OCI-LY7 (cell line): ENCODE measurements at regions not wholly inside any gene's neighbourhood (a gene's known extent, or its start where the extent isn't known, plus 50 kb on each side); places are given as distances from the start of the nearest gene placed in this dataset.

Experiments used
- BruUV-seq: library from RNA; stranded (reverse); fragments of 400-500 nt; replicated peaks from 2 replicates; lab custom pipeline; 2021; lab: Mats Ljungman, UMichigan
- CTCF ChIA-PET: fragments of 300-600 bp; sonication (Branson Sonifier 250); formaldehyde crosslinking; loops from one replicate; lab custom pipeline; 2022; ENCODE audit warnings: antibody characterized with exemption; ENCODE audit not compliant: unreplicated experiment; lab: Charles Lee
- POLR2A ChIA-PET: fragments of 300-600 bp; sonication (Branson Sonifier 250); formaldehyde crosslinking; loops from one replicate; lab custom pipeline; 2022; ENCODE audit warnings: antibody characterized with exemption; lab: Charles Lee
- DNase-seq: peaks from one replicate; pipeline ENCODE4 v3.0.0-alpha.2; 2015; ENCODE audit warnings: low spot score
- H2AFZ ChIP-seq: fragments of 200-600 bp; sonication (generic), shearing (Covaris generic); 2 replicates; pipeline ENCODE4 v1.6.1; 2014; ENCODE audit warnings: mild to moderate bottlenecking, antibody characterized with exemption, low read length, moderate library complexity
- H3K27ac ChIP-seq: fragments of 200-600 bp; sonication (generic); 2 replicates; pipeline ENCODE4 v1.5.1; 2014; ENCODE audit warnings: mixed run types, low read depth, mild to moderate bottlenecking, moderate library complexity, low read length, inconsistent platforms; ENCODE audit not compliant: poor library complexity, severe bottlenecking
- H3K36me3 ChIP-seq: fragments of 200-600 bp; sonication (generic); 2 replicates; pipeline ENCODE4 v1.6.1; 2014; ENCODE audit warnings: mild to moderate bottlenecking, antibody characterized with exemption, low read length, moderate library complexity, mixed read lengths; ENCODE audit not compliant: insufficient read depth
- H3K4me1 ChIP-seq: fragments of 200-600 bp; sonication (generic); 2 replicates; pipeline ENCODE4 v1.5.1; 2014; ENCODE audit warnings: mild to moderate bottlenecking, low read length; ENCODE audit not compliant: insufficient read depth, poor library complexity, severe bottlenecking
- H3K4me2 ChIP-seq: fragments of 200-600 bp; sonication (generic); 2 replicates; pipeline ENCODE4 v1.6.1; 2014; ENCODE audit warnings: mild to moderate bottlenecking, low read length
- H3K4me3 ChIP-seq: fragments of 200-600 bp; sonication (generic); 2 replicates; pipeline ENCODE4 v1.5.1; 2014; ENCODE audit warnings: mild to moderate bottlenecking, low read depth, low read length; ENCODE audit not compliant: poor library complexity, severe bottlenecking
- H3K79me2 ChIP-seq: fragments of 200-600 bp; sonication (generic); 2 replicates; pipeline ENCODE4 v1.6.1; 2016; ENCODE audit warnings: low read depth, mild to moderate bottlenecking, low read length, moderate library complexity, mixed read lengths; ENCODE audit not compliant: insufficient read depth
- H3K9me2 ChIP-seq: fragments of 200-600 bp; sonication (generic); 2 replicates; pipeline ENCODE4 v1.6.1; 2016; ENCODE audit warnings: mild to moderate bottlenecking, low read length, mixed read lengths; ENCODE audit not compliant: insufficient read depth
- H3K9me3 ChIP-seq: fragments of 200-600 bp; sonication (generic); 2 replicates; pipeline ENCODE4 v1.6.1; 2014; ENCODE audit warnings: mild to moderate bottlenecking, mixed run types, low read length, mixed read lengths
- H4K20me1 ChIP-seq: fragments of 200-600 bp; sonication (generic); 2 replicates; pipeline ENCODE4 v1.6.1; 2014; ENCODE audit warnings: mild to moderate bottlenecking, antibody characterized with exemption, low read length, moderate library complexity, mixed read lengths; ENCODE audit not compliant: insufficient read depth
- EZH2phosphoT487 ChIP-seq: fragments of 200-600 bp; sonication (generic); IDR thresholded peaks from 2 replicates; pipeline ENCODE4 v1.6.1; 2018; ENCODE audit warnings: low read depth, borderline replicate concordance, mild to moderate bottlenecking, mixed run types, antibody characterized with exemption, low read length, moderate library complexity, mixed read lengths
- intact Hi-C: fragments of 100-400 bp; cut with micrococcal nuclease; formaldehyde crosslinking; loops from one replicate; pipeline ENCODE4 v1.10.0; 2022; ENCODE audit not compliant: unreplicated experiment
- TF ChIP-seq, protein P1 (sequence below): fragments of 200-600 bp; sonication (generic); conservative IDR thresholded peaks from 2 replicates; pipeline ENCODE4 v1.5.1; 2014; ENCODE audit warnings: mild to moderate bottlenecking, antibody characterized with exemption, low read length, moderate library complexity, mixed read lengths

DNA sequence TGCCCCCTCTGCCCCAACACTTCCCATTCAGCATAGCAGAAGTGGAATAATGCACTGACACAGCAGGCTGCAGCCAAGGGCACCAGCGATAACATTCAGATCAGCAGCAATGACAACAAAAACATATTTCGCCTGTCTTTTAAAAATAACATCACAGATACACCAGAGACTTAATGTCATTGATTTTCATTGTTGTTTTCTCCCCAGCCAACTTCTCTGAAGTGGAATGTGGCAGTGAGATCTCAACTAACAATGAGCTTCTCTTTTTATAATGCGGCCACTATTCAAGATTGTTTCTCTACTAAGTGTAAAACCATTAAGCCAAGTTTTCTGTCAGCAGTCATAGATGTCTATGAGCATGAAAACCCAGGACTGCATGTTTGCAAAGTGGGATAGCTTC, 158.2 kb upstream of the TMEM229A start:
- no peaks in the 10 kb centered on the region for H3K36me3 ChIP-seq
- DNase-seq = no peak
- no peaks in the 10 kb centered on the region for H4K20me1 ChIP-seq
- POLR2A ChIA-PET = no interaction called here
- no TSS peak for BruUV-seq
- CTCF ChIA-PET = no interaction called here
- H2AFZ ChIP-seq = no peak overlapping the region
- H3K4me2 ChIP-seq = no peak overlapping the region
- no peaks in the 10 kb centered on the region for H3K9me2 ChIP-seq
- H3K9me3 ChIP-seq = no peaks in the 10 kb centered on the region
- no peak overlapping the region for H3K4me3 ChIP-seq
- TF ChIP-seq EZH2phosphoT487 = no peak
- TF ChIP-seq, protein P1, sequence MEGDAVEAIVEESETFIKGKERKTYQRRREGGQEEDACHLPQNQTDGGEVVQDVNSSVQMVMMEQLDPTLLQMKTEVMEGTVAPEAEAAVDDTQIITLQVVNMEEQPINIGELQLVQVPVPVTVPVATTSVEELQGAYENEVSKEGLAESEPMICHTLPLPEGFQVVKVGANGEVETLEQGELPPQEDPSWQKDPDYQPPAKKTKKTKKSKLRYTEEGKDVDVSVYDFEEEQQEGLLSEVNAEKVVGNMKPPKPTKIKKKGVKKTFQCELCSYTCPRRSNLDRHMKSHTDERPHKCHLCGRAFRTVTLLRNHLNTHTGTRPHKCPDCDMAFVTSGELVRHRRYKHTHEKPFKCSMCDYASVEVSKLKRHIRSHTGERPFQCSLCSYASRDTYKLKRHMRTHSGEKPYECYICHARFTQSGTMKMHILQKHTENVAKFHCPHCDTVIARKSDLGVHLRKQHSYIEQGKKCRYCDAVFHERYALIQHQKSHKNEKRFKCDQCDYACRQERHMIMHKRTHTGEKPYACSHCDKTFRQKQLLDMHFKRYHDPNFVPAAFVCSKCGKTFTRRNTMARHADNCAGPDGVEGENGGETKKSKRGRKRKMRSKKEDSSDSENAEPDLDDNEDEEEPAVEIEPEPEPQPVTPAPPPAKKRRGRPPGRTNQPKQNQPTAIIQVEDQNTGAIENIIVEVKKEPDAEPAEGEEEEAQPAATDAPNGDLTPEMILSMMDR = no peak
- H3K79me2 ChIP-seq = no peaks in the 10 kb centered on the region
- H3K27ac ChIP-seq = no peak overlapping the region
- intact Hi-C loops = no loop called here
- H3K4me1 ChIP-seq = no peaks in the 10 kb centered on the region

DNA sequence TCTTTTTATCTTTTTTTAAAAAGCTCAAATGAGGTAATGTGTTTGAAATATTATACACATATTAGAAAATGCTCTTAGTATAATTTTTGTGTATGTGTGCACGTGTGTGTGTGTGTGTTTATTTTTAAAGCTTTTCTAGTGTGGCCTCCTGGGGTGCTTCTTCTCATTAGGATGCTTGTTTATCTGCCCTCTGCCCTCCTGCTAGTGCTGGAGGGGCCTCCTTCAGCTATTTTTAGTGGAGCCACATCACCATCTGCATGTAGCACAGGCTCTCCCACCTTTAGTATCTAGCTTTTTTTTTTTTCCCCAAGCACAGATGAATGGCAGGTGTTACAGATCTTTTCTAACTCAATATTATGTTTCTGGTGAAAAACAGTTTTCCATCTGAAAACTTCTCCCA, 155.7 kb upstream of the TMEM229A start:
- Histone ChIP-seq H3K4me1 (no peaks in the 10 kb centered on the region), H3K9me2 (no peaks in the 10 kb centered on the region), H3K4me2 (no peak overlapping the region), H3K9me3 (no peaks in the 10 kb centered on the region), H3K36me3 (no peaks in the 10 kb centered on the region), H3K79me2 (no peaks in the 10 kb centered on the region), H2AFZ (no peak overlapping the region), H3K27ac (no peak overlapping the region), H3K4me3 (no peak overlapping the region), H4K20me1 (no peaks in the 10 kb centered on the region)
- ChIA-PET POLR2A (interaction anchor here (0.6 to 1.5 kb wide), 7 partner anchors 8 to 579 kb away, joined by 3 to 4 read pairs (median 3); no protein-coding TSS in a partner anchor), CTCF (no interaction called here)
- BruUV-seq = no TSS peak
- TF ChIP-seq, protein P1 = no peak
- no peak for TF ChIP-seq EZH2phosphoT487
- no peak for DNase-seq
- intact Hi-C loops = no loop called here

DNA sequence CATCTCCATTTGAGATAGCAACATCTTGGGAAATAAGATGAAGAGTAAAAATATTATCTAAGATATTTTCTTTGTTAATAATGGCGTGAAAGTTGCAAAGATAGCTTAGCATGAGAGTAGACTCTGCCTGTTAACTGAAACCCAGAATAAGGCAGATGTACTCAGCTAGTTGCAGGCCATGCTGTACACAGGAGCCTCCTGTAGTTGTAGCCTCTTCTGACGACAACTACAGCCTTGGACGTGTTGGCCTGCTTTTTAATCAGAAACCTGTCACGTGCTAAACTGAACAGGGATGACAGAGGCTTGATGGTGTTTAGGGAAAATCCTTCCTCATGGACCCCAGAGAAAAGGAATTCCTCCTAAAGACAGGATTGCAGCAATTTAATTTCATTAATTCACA, 155.1 kb upstream of the TMEM229A start:
- BruUV-seq = no TSS peak
- Histone ChIP-seq H3K36me3 (no peaks in the 10 kb centered on the region), H3K4me3 (no peak overlapping the region), H2AFZ (no peak overlapping the region), H3K4me1 (no peaks in the 10 kb centered on the region), H3K9me2 (no peaks in the 10 kb centered on the region), H3K79me2 (no peaks in the 10 kb centered on the region), H3K9me3 (no peaks in the 10 kb centered on the region), H3K4me2 (no peak overlapping the region), H3K27ac (no peak overlapping the region), H4K20me1 (no peaks in the 10 kb centered on the region)
- ChIA-PET POLR2A (interaction anchor here (0.8 to 1.0 kb wide), 3 partner anchors 9 to 102 kb away, joined by 3 to 4 read pairs (median 3); no protein-coding TSS in a partner anchor), CTCF (no interaction called here)
- no peak for TF ChIP-seq EZH2phosphoT487
- TF ChIP-seq, protein P1 = no peak
- no peak for DNase-seq
- intact Hi-C loops = no loop called here
